Endothelial cell of umbilical vein (primary cell): ENCODE measurements at regions not wholly inside any gene's neighbourhood (a gene's known extent, or its start where the extent isn't known, plus 50 kb on each side); places are given as distances from the start of the nearest gene placed in this dataset.
"Not testable (repeated sequence)": the region's sequence is repeated elsewhere in the genome, so short reads cannot be mapped to it uniquely, and the experiment has no call there.

ENCODE experiments used
- MYC ChIP-seq: IDR thresholded peaks from one replicate; pipeline ENCODE4 v1.6.1; 2011; ENCODE audit warnings: mild to moderate bottlenecking, low read depth, low read length
- POLR2A ChIP-seq: IDR thresholded peaks from 2 replicates; pipeline ENCODE4 v1.6.1; 2012; ENCODE audit warnings: low read depth, mild to moderate bottlenecking, control low read depth, low read length

DNA sequence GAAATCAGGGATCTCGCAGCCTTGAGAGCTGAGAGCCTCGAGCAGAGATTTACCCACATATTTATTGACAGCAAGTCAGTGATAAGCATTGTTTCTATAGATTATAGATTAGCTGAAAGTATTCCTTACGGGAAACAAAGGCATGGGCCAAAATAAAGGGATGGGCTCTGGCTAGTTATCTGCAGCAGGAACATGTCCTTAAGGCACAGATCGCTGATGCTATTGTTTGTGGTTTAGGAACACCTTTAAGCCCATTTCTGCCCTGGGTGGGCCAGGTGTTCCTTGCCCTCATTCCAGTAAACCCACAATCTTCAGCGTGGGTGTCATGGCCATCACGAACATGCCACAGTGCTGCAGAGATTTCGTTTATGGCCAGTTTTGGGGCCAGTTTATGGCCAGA, 56.1 kb upstream of the CLDN24 start:
- not testable (repeated sequence) for TF ChIP-seq POLR2A, MYC
